ENCODE measurements at regions not wholly inside any gene's neighbourhood (a gene's known extent, or its start where the extent isn't known, plus 50 kb on each side); places are given as distances from the start of the nearest gene placed in this dataset.

GRCh38 chr20:11219192-11219591, 545.4 kb upstream of the JAG1 start:
- no peaks in the 10 kb centered on the region for H3K9me3 ChIP-seq (ENCODE audit: control insufficient read depth in 1 of 2, insufficient read depth in 1 of 2, low read depth in 1 of 2, low read length in 2 of 2)
- no peak overlapping the region for H2AFZ ChIP-seq (ENCODE audit: low read depth, low read length, poor library complexity, severe bottlenecking)
- H3K4me1 ChIP-seq (ENCODE audit: control insufficient read depth in 1 of 2, insufficient read depth in 2 of 2, low read length in 2 of 2), result no peaks in the 10 kb centered on the region
- no peaks in the 10 kb centered on the region for H3K79me2 ChIP-seq (ENCODE audit: insufficient read depth, low read length)
- CTCF ChIA-PET, result interaction anchor here (3.5 kb wide), 1 partner anchor 14 kb away, joined by 9 read pairs; no protein-coding TSS in a partner anchor
- H3K27me3 ChIP-seq (ENCODE audit: insufficient read depth, low read length), result no peaks in the 10 kb centered on the region
- DNase-seq (ENCODE audit: low read depth, low spot score), result no peak
- intact Hi-C loops (cut with micrococcal nuclease), result no loop called here
- H3K4me2 ChIP-seq (ENCODE audit: low read length), result no peak overlapping the region
- TF ChIP-seq ELF1 (IDR thresholded peaks at IDR 0.05; ENCODE audit: borderline replicate concordance, low read depth) (no peak), ZBTB33 (IDR thresholded peaks at IDR 0.05; ENCODE audit: extremely low read depth, insufficient replicate concordance, low read length) (no peak), ZFX (IDR thresholded peaks at IDR 0.05) (no peak), SIN3A (IDR thresholded peaks at IDR 0.05; ENCODE audit: low read depth) (no peak), CTCF (IDR thresholded peaks at IDR 0.05 in 2 of 3, conservative IDR thresholded peaks at IDR 0.05 in 1 of 3; ENCODE audit: borderline replicate concordance in 1 of 3, insufficient read depth in 1 of 3, low read depth in 2 of 3, low read length in 2 of 3) (no peak), POLR2AphosphoS5 (IDR thresholded peaks at IDR 0.05; ENCODE audit: low read depth, low read length) (no peak), MAX (IDR thresholded peaks at IDR 0.05) (no peak), CBX3 (IDR thresholded peaks at IDR 0.05; ENCODE audit: low read depth) (no peak), RAD21 (IDR thresholded peaks at IDR 0.05; ENCODE audit: low read depth) (no peak), CEBPB (IDR thresholded peaks at IDR 0.05; ENCODE audit: low read depth) (no peak), REST (IDR thresholded peaks at IDR 0.05; ENCODE audit: low read depth) (no peak), FOSL1 (IDR thresholded peaks at IDR 0.05; ENCODE audit: low read depth) (no peak), ATF3 (IDR thresholded peaks at IDR 0.05) (no peak), JUND (IDR thresholded peaks at IDR 0.05) (no peak), SP1 (IDR thresholded peaks at IDR 0.05; ENCODE audit: low read depth) (no peak), ZNF274 (IDR thresholded peaks at IDR 0.05; ENCODE audit: low read depth, low read length) (no peak), YY1 (IDR thresholded peaks at IDR 0.05; ENCODE audit: extremely low read depth, insufficient replicate concordance, low read depth, low read length) (no peak), POLR2A (IDR thresholded peaks at IDR 0.05; ENCODE audit: borderline replicate concordance, extremely low read depth, insufficient read depth, insufficient read length) (no peak), SRF (IDR thresholded peaks at IDR 0.05; ENCODE audit: low read depth) (no peak), EZH2phosphoT487 (IDR thresholded peaks at IDR 0.05; ENCODE audit: borderline replicate concordance) (no peak)
- no peak overlapping the region for H3K4me3 ChIP-seq (replicated peaks in 1 of 2; ENCODE audit: low read depth in 1 of 2, low read length in 2 of 2)
- RAD21 ChIA-PET (ENCODE audit: low non-redundant PET in 1 of 2, low total read pairs in 2 of 2, uncharacterized antibody in 2 of 2, unreplicated experiment in 2 of 2), result no interaction called here
- H4K20me1 ChIP-seq (ENCODE audit: insufficient read depth), result no peaks in the 10 kb centered on the region
- no TSS peak for BruUV-seq (replicated peaks)
- H3K9me2 ChIP-seq (ENCODE audit: insufficient read depth), result no peaks in the 10 kb centered on the region
- ATAC-seq, result no peak
- H3K36me3 ChIP-seq (ENCODE audit: control insufficient read depth in 1 of 2, insufficient read depth in 2 of 2, low read length in 2 of 2), result no peaks in the 10 kb centered on the region
- POLR2A ChIA-PET, result no interaction called here
- no peak overlapping the region for H3K27ac ChIP-seq (ENCODE audit: low read depth, low read length)
- H3K9ac ChIP-seq (ENCODE audit: low read length), result no peak overlapping the region
